ENCODE measurements at regions not wholly inside any gene's neighbourhood (a gene's known extent, or its start where the extent isn't known, plus 50 kb on each side); places are given as distances from the start of the nearest gene placed in this dataset.

- TF ChIP-seq ZBTB40 (IDR thresholded peaks at IDR 0.05; ENCODE audit: borderline replicate concordance) (no peak), KDM1A (IDR thresholded peaks at IDR 0.05; ENCODE audit: borderline replicate concordance) (no peak), HCFC1 (IDR thresholded peaks at IDR 0.05; ENCODE audit: low read length) (no peak)
Observed at GRCh38 chr15:66862940-66863335, 160.9 kb downstream of the SMAD6 start (continued).

- peaks cover 14% of the 10 kb centered on the region for H3K4me1 ChIP-seq (ENCODE audit: control insufficient read depth, insufficient read depth, low read length)
- H3K27ac ChIP-seq (ENCODE audit: control insufficient read depth, insufficient read depth), result no peak overlapping the region
- H3K4me2 ChIP-seq (ENCODE audit: control insufficient read depth, insufficient read depth), result no peak overlapping the region
- no peak for ATAC-seq
- RAD21 ChIA-PET (ENCODE audit: unreplicated experiment), result no interaction called here
- no peak for DNase-seq (ENCODE audit: low read depth, low spot score)
- H3K4me3 ChIP-seq, result no peak overlapping the region
- H3K9ac ChIP-seq (ENCODE audit: control insufficient read depth, insufficient read depth, low read length), result no peak overlapping the region
- H3K27me3 ChIP-seq (replicated peaks in 1 of 2; ENCODE audit: control insufficient read depth in 2 of 2, insufficient read depth in 2 of 2, low read length in 1 of 2), result no peaks in the 10 kb centered on the region; a peak in 1 of 4 replicates
- H3K79me2 ChIP-seq (ENCODE audit: control insufficient read depth, insufficient read depth, low read length), result no peaks in the 10 kb centered on the region
- in situ Hi-C loops (cut with MboI) (no loop called here), intact Hi-C loops (cut with micrococcal nuclease; ENCODE audit: unreplicated experiment) (no loop called here)
- SMC1A ChIA-PET (ENCODE audit: uncharacterized antibody, unreplicated experiment), result interaction anchor here (0.7 kb wide), 1 partner anchor 439 kb away, joined by 3 read pairs; no protein-coding TSS in a partner anchor
- no peaks in the 10 kb centered on the region for H3K36me3 ChIP-seq (ENCODE audit: control insufficient read depth in 2 of 2, insufficient read depth in 2 of 2, low read length in 1 of 2)
- no peak overlapping the region for H2AFZ ChIP-seq (ENCODE audit: control insufficient read depth, low read depth, low read length)
- POLR2A ChIA-PET, result no interaction called here
- H4K20me1 ChIP-seq (ENCODE audit: control insufficient read depth, insufficient read depth), result no peaks in the 10 kb centered on the region
- TF ChIP-seq USF2 (IDR thresholded peaks at IDR 0.05; ENCODE audit: borderline replicate concordance, low read depth, low read length), result no peak
- no peak for TF ChIP-seq DPF2 (IDR thresholded peaks at IDR 0.05)
- no peak for TF ChIP-seq SIX5 (IDR thresholded peaks at IDR 0.05; ENCODE audit: low read depth, low read length, severe bottlenecking)
- TF ChIP-seq ATF2 (IDR thresholded peaks at IDR 0.05; ENCODE audit: low read length), result no peak
- TF ChIP-seq MYC (IDR thresholded peaks at IDR 0.05; ENCODE audit: insufficient read depth, insufficient read length, insufficient replicate concordance, low read length, severe bottlenecking), result no peak
- no peak for TF ChIP-seq WRNIP1 (IDR thresholded peaks at IDR 0.05; ENCODE audit: borderline replicate concordance, low read depth, low read length)
- TF ChIP-seq TCF12 (IDR thresholded peaks at IDR 0.05; ENCODE audit: low read depth, low read length), result no peak
- no peak for TF ChIP-seq MTA3 (IDR thresholded peaks at IDR 0.05; ENCODE audit: borderline replicate concordance, low read length)
- BruUV-seq (replicated peaks), result no TSS peak
- H3K9me3 ChIP-seq (replicated peaks; ENCODE audit: control insufficient read depth, insufficient read depth, low read length), result no peaks in the 10 kb centered on the region
- 23% methylated on average over 2 of the region's 2 CpGs for WGBS (ENCODE audit: insufficient coverage, insufficient replicate concordance, low lambda C conversion rate, missing lambda C conversion rate)
- CTCF ChIA-PET, result interaction anchor here (0.6 to 1.0 kb wide), 8 partner anchors 45 to 521 kb away, joined by 3 read pairs; no protein-coding TSS in a partner anchor
- FAIRE-seq, result no peak
Observed at GRCh38 chr15:66863390-66864085, 161.5 kb downstream of the SMAD6 start.
